Testis (tissue), 2 donors: ENCODE measurements at regions not wholly inside any gene's neighbourhood (a gene's known extent, or its start where the extent isn't known, plus 50 kb on each side); places are given as distances from the start of the nearest gene placed in this dataset.

Experiments
- DNase-seq: peaks from one replicate; pipeline ENCODE4 v3.0.0-alpha.2; 2019
- H3K27ac ChIP-seq, 2 donors: fragments of 200-600 bp; sonication (generic); one replicate each; pipeline ENCODE4 v1.5.1; 2019
- H3K27me3 ChIP-seq: fragments of 200-600 bp; sonication (generic); one replicate; pipeline ENCODE4 v1.5.1; 2019
- H3K36me3 ChIP-seq: fragments of 200-600 bp; sonication (generic); one replicate; pipeline ENCODE4 v1.5.1; 2017; ENCODE audit warnings: low read depth; ENCODE audit errors: missing control alignments
- H3K4me1 ChIP-seq: fragments of 200-600 bp; sonication (generic); one replicate; pipeline ENCODE4 v1.5.1; 2019
- H3K4me3 ChIP-seq, 2 donors: fragments of 200-600 bp; sonication (generic); one replicate each; pipeline ENCODE4 v1.5.1; 2017 to 2019
- H3K9me3 ChIP-seq: fragments of 200-600 bp; sonication (generic); one replicate; pipeline ENCODE4 v1.5.1; 2017
- CTCF ChIP-seq, 3 experiments: fragments of 450-650 bp in 2 of 3; fragments of 200-600 bp in 1 of 3; sonication (generic) in 1 of 3; IDR thresholded peaks; one replicate each; pipeline ENCODE4 v1.5.1; 2016 to 2019; ENCODE audit warnings: antibody characterized with exemption in 3 of 3, mild to moderate bottlenecking in 2 of 3, moderate library complexity in 1 of 3
- POLR2A ChIP-seq: fragments of 450-650 bp; IDR thresholded peaks from one replicate; pipeline ENCODE4 v1.6.1; 2017; ENCODE audit warnings: antibody characterized with exemption, mild to moderate bottlenecking, moderate library complexity
- WGBS, 2 donors: methylation state at CpG; one replicate each; pipeline ENCODE4 v1.1.5; 2018; 5-methylcytosine and 5-hydroxymethylcytosine counted together
- intact Hi-C: fragments of 100-400 bp; cut with DNase I; formaldehyde crosslinking; loops from one replicate; pipeline ENCODE4 v1.15.1; 2023; ENCODE audit warnings: low total_unique reads

- TF ChIP-seq CTCF (IDR thresholded peaks at IDR 0.05) (no peak), POLR2A (no peak)
- DNase-seq, result no peak
- Histone ChIP-seq H3K4me1 (peaks cover 15% of the 10 kb centered on the region), H3K27me3 (no peaks in the 10 kb centered on the region), H3K36me3 (no peaks in the 10 kb centered on the region), H3K4me3 (no peak overlapping the region), H3K27ac (no peak overlapping the region), H3K9me3 (no peaks in the 10 kb centered on the region)
- intact Hi-C loops, result no loop called here
- 95 to 100% methylated on average over 1 of the region's 1 CpG for WGBS, 2 donors
These were observed 138.1 kb upstream of the ADAMTSL1 start for GRCh38 chr9:18335825-18336224.

DNA sequence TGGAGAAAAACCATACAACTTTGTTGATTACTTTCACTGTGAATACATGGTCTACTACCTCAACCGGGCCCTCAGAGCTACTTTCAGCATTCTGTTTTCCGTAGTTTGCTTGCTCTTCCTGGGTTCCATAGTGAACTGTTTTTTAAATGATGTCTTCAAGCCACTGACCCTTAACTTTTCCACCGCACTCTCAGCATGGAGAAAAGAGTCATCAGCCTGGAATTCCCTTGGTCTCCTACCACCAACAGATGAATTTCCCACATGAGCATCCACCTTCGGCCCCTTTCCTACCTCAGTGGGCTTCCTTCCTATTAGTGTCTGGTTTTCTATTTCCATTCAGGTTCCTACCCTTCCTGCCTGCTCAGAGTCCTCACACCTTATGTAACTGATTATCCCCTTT is 135.9 kb upstream of the ADAMTSL1 start:
- Histone ChIP-seq H3K27ac (no peak overlapping the region), H3K27me3 (no peaks in the 10 kb centered on the region), H3K4me1 (no peaks in the 10 kb centered on the region), H3K9me3 (no peaks in the 10 kb centered on the region), H3K36me3 (no peaks in the 10 kb centered on the region), H3K4me3 (no peak overlapping the region)
- intact Hi-C loops, result no loop called here
- 82 to 92% methylated on average over 4 of the region's 4 CpGs for WGBS, 2 donors
- no peak for DNase-seq
- TF ChIP-seq POLR2A (no peak), CTCF (IDR thresholded peaks at IDR 0.05) (no peak)

DNA sequence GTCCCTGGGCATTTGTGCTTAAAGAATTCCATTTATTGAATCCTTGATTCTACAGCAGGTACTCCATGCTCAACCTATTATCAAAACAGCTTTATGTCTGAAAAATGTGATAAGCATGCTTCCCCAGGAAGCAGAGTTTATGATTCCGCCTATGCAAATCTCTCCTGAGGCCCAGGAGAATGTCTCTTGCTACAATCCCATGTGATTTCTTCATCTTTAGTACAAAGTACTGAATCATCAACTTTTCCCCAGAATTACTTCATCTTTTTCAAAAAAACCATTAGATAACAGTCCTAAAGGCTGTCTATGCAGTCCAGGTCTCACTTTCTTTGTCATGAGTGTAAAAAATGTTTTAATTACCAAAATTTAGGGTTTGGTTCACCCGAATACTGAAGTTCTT is 130.2 kb upstream of the ADAMTSL1 start:
- no peak for DNase-seq
- Histone ChIP-seq H3K4me1 (no peaks in the 10 kb centered on the region), H3K9me3 (no peaks in the 10 kb centered on the region), H3K36me3 (no peaks in the 10 kb centered on the region), H3K27ac (no peak overlapping the region), H3K4me3 (no peak overlapping the region), H3K27me3 (no peaks in the 10 kb centered on the region)
- TF ChIP-seq CTCF (IDR thresholded peaks at IDR 0.05) (no peak), POLR2A (no peak)
- intact Hi-C loops, result no loop called here
- 96% methylated on average over 2 of the region's 2 CpGs for WGBS, 2 donors

GRCh38 chr9:18346745-18347144 is 127.2 kb upstream of the ADAMTSL1 start:
- Histone ChIP-seq H3K9me3 (no peaks in the 10 kb centered on the region), H3K27me3 (no peaks in the 10 kb centered on the region), H3K4me3 (no peak overlapping the region), H3K36me3 (no peaks in the 10 kb centered on the region), H3K27ac (no peak overlapping the region), H3K4me1 (no peaks in the 10 kb centered on the region)
- intact Hi-C loops, result no loop called here
- TF ChIP-seq CTCF (IDR thresholded peaks at IDR 0.05) (no peak), POLR2A (no peak)
- no peak for DNase-seq
- 83 to 85% methylated on average over 3 of the region's 3 CpGs for WGBS, 2 donors

- no peak for DNase-seq
- no peak overlapping the region for H3K4me3 ChIP-seq
- no peak overlapping the region for H3K27ac ChIP-seq
- H3K9me3 ChIP-seq, result no peaks in the 10 kb centered on the region
- H3K27me3 ChIP-seq, result no peaks in the 10 kb centered on the region
- intact Hi-C loops, result no loop called here
- TF ChIP-seq POLR2A, result no peak
- TF ChIP-seq CTCF (IDR thresholded peaks at IDR 0.05), result no peak
- no peaks in the 10 kb centered on the region for H3K36me3 ChIP-seq
- WGBS, 2 donors, result 69 to 71% methylated on average over 2 of the region's 2 CpGs
- H3K4me1 ChIP-seq, result no peaks in the 10 kb centered on the region
These were observed 126.4 kb upstream of the ADAMTSL1 start for GRCh38 chr9:18347386-18348082.
